B cell (primary cell): ENCODE measurements at regions not wholly inside any gene's neighbourhood (a gene's known extent, or its start where the extent isn't known, plus 50 kb on each side); places are given as distances from the start of the nearest gene placed in this dataset.
"Not testable (repeated sequence)": the region's sequence is repeated elsewhere in the genome, so short reads cannot be mapped to it uniquely, and the experiment has no call there.

Experiments
- ATAC-seq: fragments of 200-7000 bp; cut with Tn5 transposase; one replicate; pipeline ENCODE4 v1.10.0; 2021; ENCODE audit warnings: low read depth, mild to moderate bottlenecking, moderate number of reproducible peaks, moderate library complexity
- CTCF ChIA-PET: fragments of 350-600 bp; sonication (Branson Sonifier 250); formaldehyde crosslinking; loops from one replicate; lab custom pipeline; 2021; ENCODE audit warnings: antibody characterized with exemption, inconsistent platforms; lab: Charles Lee
- POLR2A ChIA-PET: fragments of 350-600 bp; sonication (Branson Sonifier 250); formaldehyde crosslinking; loops from one replicate; lab custom pipeline; 2021; ENCODE audit warnings: antibody characterized with exemption; lab: Charles Lee
- DNase-seq: peaks from one replicate; pipeline ENCODE4 v3.0.0; 2013
- H2AFZ ChIP-seq: 2 replicates; pipeline ENCODE4 v1.6.1; 2012; ENCODE audit warnings: mild to moderate bottlenecking, low read depth, low read length; ENCODE audit not compliant: insufficient read depth, poor library complexity, severe bottlenecking
- H3K27ac ChIP-seq, 2 donors: 1 replicate in 1 of 2; 2 replicates in 1 of 2; pipeline ENCODE4 v1.5.1; 2012 to 2013; ENCODE audit warnings: low read length in 2 of 2, mild to moderate bottlenecking in 2 of 2, moderate library complexity in 1 of 2
- H3K27me3 ChIP-seq, 4 experiments: fragments of 200-600 bp in 1 of 4; sonication (generic) in 1 of 4; replicated peaks in 1 of 4; 1 replicate in 2 of 4; 2 replicates in 2 of 4; pipeline versions ENCODE4 v1.6.1 to v1.7.0; 2013 to 2016; ENCODE audit warnings: low read length in 3 of 4, mild to moderate bottlenecking in 2 of 4, mixed read lengths in 1 of 4, moderate library complexity in 1 of 4; ENCODE audit not compliant: insufficient read depth in 4 of 4, control insufficient read depth in 3 of 4; ENCODE audit errors: control extremely low read depth in 1 of 4
- H3K36me3 ChIP-seq, 2 experiments: replicated peaks in 1 of 2; 1 replicate in 1 of 2; 2 replicates in 1 of 2; pipeline versions ENCODE4 v1.6.1 to v1.7.1; 2013; ENCODE audit warnings: low read length in 1 of 2; ENCODE audit not compliant: insufficient read depth in 2 of 2, control insufficient read depth in 1 of 2; ENCODE audit errors: control extremely low read depth in 1 of 2, extremely low read depth in 1 of 2
- H3K4me1 ChIP-seq, 2 donors: fragments of 200-600 bp in 1 of 2; sonication (generic) in 1 of 2; 1 replicate in 1 of 2; 2 replicates in 1 of 2; pipeline versions ENCODE4 v1.5.1 to v1.6.1; 2013 to 2017; ENCODE audit warnings: low read length in 2 of 2; ENCODE audit not compliant: control insufficient read depth in 2 of 2, insufficient read depth in 2 of 2
- H3K4me2 ChIP-seq: replicated peaks from 2 replicates; pipeline ENCODE3; 2012; ENCODE audit warnings: mild to moderate bottlenecking, low read depth, low read length; ENCODE audit not compliant: poor library complexity, severe bottlenecking
- H3K4me3 ChIP-seq, 5 experiments: fragments of 200-600 bp in 1 of 5; sonication (generic) in 1 of 5; 1 replicate in 3 of 5; 2 replicates in 2 of 5; pipeline versions ENCODE4 v1.5.1 to v1.7.0; 2011 to 2016; ENCODE audit warnings: low read length in 4 of 5, mild to moderate bottlenecking in 4 of 5, low read depth in 2 of 5, control low read depth in 1 of 5, moderate library complexity in 1 of 5; ENCODE audit not compliant: insufficient read depth in 1 of 5; ENCODE audit errors: control extremely low read depth in 1 of 5, extremely low read depth in 1 of 5
- H3K79me2 ChIP-seq: fragments of 200-600 bp; sonication (generic); one replicate; pipeline ENCODE4 v1.6.0; 2016; ENCODE audit warnings: low read length; ENCODE audit not compliant: control insufficient read depth, insufficient read depth
- H3K9ac ChIP-seq: fragments of 200-600 bp; sonication (generic); 2 replicates; pipeline ENCODE4 v1.6.1; 2017; ENCODE audit warnings: mild to moderate bottlenecking, low read length, moderate library complexity
- H3K9me3 ChIP-seq, 3 donors: one replicate each; pipeline versions ENCODE4 v1.6.1 to v1.7.1; 2013; ENCODE audit warnings: low read length in 2 of 3; ENCODE audit not compliant: control insufficient read depth in 2 of 3, insufficient read depth in 1 of 3; ENCODE audit errors: control extremely low read depth in 1 of 3
- H4K20me1 ChIP-seq: 2 replicates; pipeline ENCODE4 v1.6.0; 2012; ENCODE audit warnings: mild to moderate bottlenecking, low read length; ENCODE audit not compliant: insufficient read depth, control insufficient read depth, poor library complexity, severe bottlenecking
- H3K27ac Mint-ChIP-seq: one replicate; pipeline ENCODE4 v1.8.0; 2021; ENCODE audit warnings: mixed read lengths
- H3K27me3 Mint-ChIP-seq: one replicate; pipeline ENCODE4 v1.8.0; 2021; ENCODE audit warnings: mixed read lengths
- H3K4me1 Mint-ChIP-seq: one replicate; pipeline ENCODE4 v1.8.0; 2021; ENCODE audit warnings: mixed read lengths
- H3K4me3 Mint-ChIP-seq: one replicate; pipeline ENCODE4 v1.8.0; 2021; ENCODE audit warnings: mixed read lengths
- H3K9me3 Mint-ChIP-seq: one replicate; pipeline ENCODE4 v1.8.0; 2022; ENCODE audit warnings: mixed read lengths; ENCODE audit not compliant: insufficient read depth
- EZH2 ChIP-seq: IDR thresholded peaks from 2 replicates; pipeline ENCODE4 v1.6.1; 2012; ENCODE audit warnings: borderline replicate concordance, low read depth, mild to moderate bottlenecking, moderate library complexity, low read length; ENCODE audit not compliant: insufficient read depth, poor library complexity, severe bottlenecking
- WGBS: methylation state at CpG from one replicate; pipeline ENCODE4 v1.1.5; 2013; ENCODE audit warnings: missing lambda C conversion rate; ENCODE audit not compliant: insufficient coverage; 5-methylcytosine and 5-hydroxymethylcytosine counted together
- intact Hi-C: fragments of 100-400 bp; cut with micrococcal nuclease; formaldehyde crosslinking; loops from one replicate; pipeline ENCODE4 v1.10.0; 2022
- TF ChIP-seq, protein P1 (sequence below): fragments of 200-600 bp; IDR thresholded peaks from one replicate; pipeline ENCODE4 v1.8.0; 2022; ENCODE audit warnings: antibody characterized with exemption, mild to moderate bottlenecking

DNA sequence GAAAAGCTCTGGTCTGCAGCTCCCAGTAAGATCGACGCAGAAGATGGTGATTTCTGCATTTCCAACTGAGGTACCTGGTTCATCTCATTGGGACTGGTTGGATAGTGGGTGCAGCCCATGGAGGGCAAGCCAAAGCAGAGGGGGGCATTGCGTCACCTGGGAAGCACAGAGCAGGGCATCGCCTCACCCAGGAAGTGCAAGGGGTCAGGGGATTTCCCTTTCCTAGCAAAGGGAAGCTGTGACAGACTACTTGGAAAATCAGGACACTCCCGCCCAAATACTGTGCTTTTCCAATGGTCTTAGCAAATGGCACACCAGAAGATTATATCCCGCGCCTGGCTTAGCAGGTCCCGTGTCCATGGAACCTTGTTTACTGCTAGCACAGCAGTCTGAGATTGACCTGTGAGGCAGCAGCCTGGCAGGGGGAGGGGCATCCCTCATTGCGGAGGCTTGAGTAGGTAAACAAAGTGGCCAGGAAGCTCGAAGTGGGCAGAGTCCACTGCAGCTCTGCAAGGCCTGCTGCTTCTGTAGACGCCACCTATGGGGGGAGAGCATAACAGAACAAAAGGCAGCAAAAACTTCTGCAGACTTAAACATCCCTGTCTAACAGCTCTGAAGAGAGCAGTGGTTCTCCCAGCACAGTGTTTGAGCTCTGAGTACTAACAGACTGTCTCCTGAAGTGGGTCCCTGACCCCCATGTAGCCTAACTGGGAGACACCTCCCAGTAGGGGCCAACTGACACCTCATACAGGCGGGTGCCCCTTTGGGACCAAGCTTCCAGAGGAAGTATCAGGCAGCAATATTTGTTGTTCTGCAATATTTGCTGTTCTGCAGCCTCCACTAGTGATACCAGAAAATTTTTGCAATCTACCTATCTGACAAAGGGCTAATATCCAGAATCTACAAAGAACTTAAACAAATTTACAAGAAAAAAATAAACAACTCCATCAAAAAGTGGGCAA is 871.7 kb downstream of the IGSF11 start:
- H3K27ac ChIP-seq, H3K4me1 Mint-ChIP-seq, H3K4me3 ChIP-seq, POLR2A ChIA-PET, H3K27ac Mint-ChIP-seq, H3K79me2 ChIP-seq, H3K9ac ChIP-seq, intact Hi-C loops, H3K27me3 ChIP-seq, H3K4me2 ChIP-seq, CTCF ChIA-PET, H3K27me3 Mint-ChIP-seq, H3K36me3 ChIP-seq, DNase-seq, ATAC-seq, H2AFZ ChIP-seq, H4K20me1 ChIP-seq, H3K4me3 Mint-ChIP-seq, H3K4me1 ChIP-seq, H3K9me3 Mint-ChIP-seq: not testable (repeated sequence)
- peaks cover 0 to 12% (median 0%) of the 10 kb centered on the region in 3 donors for H3K9me3 ChIP-seq
- 79% methylated on average over 11 of the region's 12 CpGs for WGBS

DNA sequence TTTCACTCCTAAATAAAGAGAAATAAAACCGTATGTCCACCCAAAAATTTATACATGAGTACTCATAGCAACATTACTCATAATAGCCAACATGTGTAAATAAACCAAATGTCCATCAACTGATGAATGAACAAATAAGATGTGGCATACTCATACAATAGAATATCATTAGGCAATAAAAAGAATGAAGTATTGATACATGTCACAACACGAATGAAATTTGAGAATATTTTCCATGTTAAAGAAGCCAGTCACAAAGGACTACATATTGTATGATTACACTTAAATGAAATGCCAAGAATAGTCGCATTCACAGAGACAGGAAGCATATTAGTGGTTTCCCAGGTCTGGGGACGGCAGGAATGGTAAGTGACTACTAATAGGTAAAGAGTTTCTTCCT is 869.2 kb downstream of the IGSF11 start:
- WGBS, result no CpG with 5 or more reads among the region's 4 CpGs
- POLR2A ChIA-PET, result no interaction called here
- Histone ChIP-seq H4K20me1 (no peaks in the 10 kb centered on the region), H3K79me2 (no peaks in the 10 kb centered on the region), H3K9ac (no peak overlapping the region), H3K4me3 (no peak overlapping the region), H2AFZ (no peak overlapping the region), H3K27ac (no peak overlapping the region), H3K27me3 (no peaks in the 10 kb centered on the region), H3K9me3 (peaks cover 0 to 8% (median 2%) of the 10 kb centered on the region in 3 donors), H3K4me1 (no peaks in the 10 kb centered on the region), H3K36me3 (no peaks in the 10 kb centered on the region), H3K4me2 (no peak overlapping the region)
- DNase-seq (no peak), ATAC-seq (no peak)
- CTCF ChIA-PET, result no interaction called here
- Mint-ChIP-seq H3K9me3 (peaks cover 2% of the 10 kb centered on the region), H3K27ac (no peak overlapping the region), H3K27me3 (no peaks in the 10 kb centered on the region), H3K4me1 (no peaks in the 10 kb centered on the region), H3K4me3 (no peak overlapping the region)
- intact Hi-C loops, result no loop called here
- TF ChIP-seq EZH2, result no peak
- TF ChIP-seq, protein P1, sequence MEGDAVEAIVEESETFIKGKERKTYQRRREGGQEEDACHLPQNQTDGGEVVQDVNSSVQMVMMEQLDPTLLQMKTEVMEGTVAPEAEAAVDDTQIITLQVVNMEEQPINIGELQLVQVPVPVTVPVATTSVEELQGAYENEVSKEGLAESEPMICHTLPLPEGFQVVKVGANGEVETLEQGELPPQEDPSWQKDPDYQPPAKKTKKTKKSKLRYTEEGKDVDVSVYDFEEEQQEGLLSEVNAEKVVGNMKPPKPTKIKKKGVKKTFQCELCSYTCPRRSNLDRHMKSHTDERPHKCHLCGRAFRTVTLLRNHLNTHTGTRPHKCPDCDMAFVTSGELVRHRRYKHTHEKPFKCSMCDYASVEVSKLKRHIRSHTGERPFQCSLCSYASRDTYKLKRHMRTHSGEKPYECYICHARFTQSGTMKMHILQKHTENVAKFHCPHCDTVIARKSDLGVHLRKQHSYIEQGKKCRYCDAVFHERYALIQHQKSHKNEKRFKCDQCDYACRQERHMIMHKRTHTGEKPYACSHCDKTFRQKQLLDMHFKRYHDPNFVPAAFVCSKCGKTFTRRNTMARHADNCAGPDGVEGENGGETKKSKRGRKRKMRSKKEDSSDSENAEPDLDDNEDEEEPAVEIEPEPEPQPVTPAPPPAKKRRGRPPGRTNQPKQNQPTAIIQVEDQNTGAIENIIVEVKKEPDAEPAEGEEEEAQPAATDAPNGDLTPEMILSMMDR, result no peak
